ENCODE measurements at regions not wholly inside any gene's neighbourhood (a gene's known extent, or its start where the extent isn't known, plus 50 kb on each side); places are given as distances from the start of the nearest gene placed in this dataset.

GRCh38 chr3:82627733-82628132 is 866.3 kb upstream of the GBE1 start:
- no peak for TF ChIP-seq CTCF (IDR thresholded peaks at IDR 0.05)
- TF ChIP-seq POLR2A (IDR thresholded peaks at IDR 0.05), result no peak

All from testis (tissue), 2 donors.